ENCODE measurements at regions not wholly inside any gene's neighbourhood (a gene's known extent, or its start where the extent isn't known, plus 50 kb on each side); places are given as distances from the start of the nearest gene placed in this dataset.

DNA sequence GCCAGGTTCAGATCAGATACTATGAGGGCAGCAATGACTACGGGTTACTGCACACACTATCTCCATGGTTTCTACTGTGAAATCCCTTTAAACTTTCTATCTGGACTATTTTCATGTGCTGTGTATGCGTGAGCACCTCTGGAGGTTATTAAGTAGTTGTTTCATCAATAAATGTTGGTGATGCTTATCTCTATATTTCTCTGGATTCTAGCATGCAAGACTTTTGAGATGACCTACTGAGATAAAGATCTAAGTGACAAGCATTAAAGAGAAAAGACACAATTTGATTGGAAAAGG lies 194.0 kb downstream of the NRIP1 start:
- H3K4me3 Mint-ChIP-seq (ENCODE audit: low read depth): no peak overlapping the region
- H3K27me3 Mint-ChIP-seq: no peaks in the 10 kb centered on the region
- no peaks in the 10 kb centered on the region for H3K36me3 Mint-ChIP-seq (ENCODE audit: insufficient read depth)
- H3K27ac Mint-ChIP-seq: no peak overlapping the region
- no peaks in the 10 kb centered on the region for H3K9me3 Mint-ChIP-seq (ENCODE audit: low read depth)
- TF ChIP-seq, protein P1, sequence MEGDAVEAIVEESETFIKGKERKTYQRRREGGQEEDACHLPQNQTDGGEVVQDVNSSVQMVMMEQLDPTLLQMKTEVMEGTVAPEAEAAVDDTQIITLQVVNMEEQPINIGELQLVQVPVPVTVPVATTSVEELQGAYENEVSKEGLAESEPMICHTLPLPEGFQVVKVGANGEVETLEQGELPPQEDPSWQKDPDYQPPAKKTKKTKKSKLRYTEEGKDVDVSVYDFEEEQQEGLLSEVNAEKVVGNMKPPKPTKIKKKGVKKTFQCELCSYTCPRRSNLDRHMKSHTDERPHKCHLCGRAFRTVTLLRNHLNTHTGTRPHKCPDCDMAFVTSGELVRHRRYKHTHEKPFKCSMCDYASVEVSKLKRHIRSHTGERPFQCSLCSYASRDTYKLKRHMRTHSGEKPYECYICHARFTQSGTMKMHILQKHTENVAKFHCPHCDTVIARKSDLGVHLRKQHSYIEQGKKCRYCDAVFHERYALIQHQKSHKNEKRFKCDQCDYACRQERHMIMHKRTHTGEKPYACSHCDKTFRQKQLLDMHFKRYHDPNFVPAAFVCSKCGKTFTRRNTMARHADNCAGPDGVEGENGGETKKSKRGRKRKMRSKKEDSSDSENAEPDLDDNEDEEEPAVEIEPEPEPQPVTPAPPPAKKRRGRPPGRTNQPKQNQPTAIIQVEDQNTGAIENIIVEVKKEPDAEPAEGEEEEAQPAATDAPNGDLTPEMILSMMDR (IDR thresholded peaks at IDR 0.05; ENCODE audit: unreplicated experiment): no peak
- no peak for DNase-seq (ENCODE audit: low spot score, unreplicated experiment)
- peaks cover 51% of the 10 kb centered on the region for H3K4me1 Mint-ChIP-seq (ENCODE audit: low read depth)

DNA sequence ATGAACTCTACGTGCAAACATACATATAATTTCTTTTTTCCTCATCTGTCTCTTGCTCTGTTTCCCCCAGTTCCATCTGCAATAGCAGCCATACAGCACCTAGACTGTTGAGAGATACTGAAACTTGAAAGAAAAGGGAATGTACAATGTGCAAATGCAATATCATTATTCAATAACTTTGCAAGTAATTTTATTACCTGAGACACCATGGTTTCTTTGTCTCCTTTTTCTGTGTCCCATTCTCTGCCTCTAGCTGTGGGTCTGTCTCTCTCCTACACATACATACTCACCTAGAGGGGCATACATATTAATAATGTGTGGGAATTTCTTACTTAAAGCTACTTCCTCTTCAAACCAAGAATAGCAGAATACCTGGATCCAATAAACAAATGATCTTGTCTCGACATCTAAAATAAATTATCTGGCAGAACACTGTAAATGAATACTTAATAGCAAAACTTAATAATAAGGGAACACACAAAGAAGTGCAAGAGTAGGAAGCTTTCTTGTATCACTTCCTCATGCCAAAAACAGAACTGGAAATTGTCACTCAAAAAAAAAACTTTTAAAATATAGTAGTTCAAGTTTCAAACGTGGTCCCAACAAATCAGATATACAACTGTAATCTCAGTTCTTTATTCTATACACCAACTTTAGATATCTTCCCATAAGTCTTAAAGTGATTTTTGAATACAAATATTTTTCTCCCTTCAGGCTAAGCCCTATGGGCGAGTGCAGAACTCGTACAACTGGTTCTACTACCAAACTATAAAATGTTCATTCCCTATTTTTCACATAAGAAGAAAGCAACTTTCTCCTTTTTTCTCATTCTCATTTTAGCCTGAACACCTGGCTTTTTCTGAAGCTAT lies 194.6 kb downstream of the NRIP1 start:
- no peak overlapping the region for H3K4me3 Mint-ChIP-seq (ENCODE audit: low read depth)
- no peaks in the 10 kb centered on the region for H3K36me3 Mint-ChIP-seq (ENCODE audit: insufficient read depth)
- TF ChIP-seq, protein P1 (IDR thresholded peaks at IDR 0.05; ENCODE audit: unreplicated experiment): no peak
- DNase-seq (ENCODE audit: low spot score, unreplicated experiment): no peak
- no peak overlapping the region for H3K27ac Mint-ChIP-seq
- H3K4me1 Mint-ChIP-seq (ENCODE audit: low read depth): peaks cover 48% of the 10 kb centered on the region
- H3K9me3 Mint-ChIP-seq (ENCODE audit: low read depth): no peaks in the 10 kb centered on the region
- H3K27me3 Mint-ChIP-seq: no peaks in the 10 kb centered on the region

DNA sequence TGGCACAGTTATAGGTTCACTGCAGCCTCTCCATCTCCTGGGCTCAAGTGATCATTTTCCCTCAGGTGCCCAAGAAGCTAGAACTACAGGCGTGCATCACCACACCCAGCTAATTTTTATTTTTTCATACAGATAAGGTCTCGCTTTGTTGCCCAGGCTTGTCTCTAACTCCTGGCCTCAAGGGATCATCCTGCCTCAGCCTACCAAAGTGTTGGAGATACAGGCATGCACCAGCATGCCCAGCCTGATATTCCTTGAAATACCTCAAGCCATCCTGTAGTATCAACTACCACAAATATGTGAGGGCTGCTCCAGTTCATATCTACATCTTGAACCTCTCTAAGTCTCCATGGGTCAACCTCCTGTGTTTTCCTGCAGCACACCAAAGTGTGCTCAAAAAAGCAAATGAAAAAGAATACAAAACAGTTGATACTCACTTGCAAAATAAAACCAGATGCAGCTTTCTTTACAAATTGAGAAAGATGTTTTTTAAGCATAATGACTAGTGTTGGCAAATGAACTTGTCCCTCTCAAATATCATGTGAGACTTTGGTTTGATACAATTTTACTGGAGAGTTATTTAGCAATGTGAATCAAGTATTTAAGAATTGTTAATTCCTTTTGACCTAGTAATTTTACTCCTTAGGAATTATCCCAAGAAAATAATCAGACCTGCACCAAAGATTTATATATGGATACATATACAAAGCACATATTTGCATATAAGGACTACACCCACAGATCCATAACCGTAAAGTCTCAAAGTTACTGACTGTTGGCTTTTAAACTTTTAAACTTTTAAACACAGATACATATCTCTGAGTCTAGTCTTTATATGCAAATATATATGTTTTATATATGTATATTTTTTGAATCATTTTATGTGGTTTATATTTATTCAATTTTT lies 197.7 kb downstream of the NRIP1 start:
- TF ChIP-seq, protein P1 (IDR thresholded peaks at IDR 0.05; ENCODE audit: unreplicated experiment): no peak
- DNase-seq (ENCODE audit: low spot score, unreplicated experiment): no peak
- peaks cover 47% of the 10 kb centered on the region for H3K4me1 Mint-ChIP-seq (ENCODE audit: low read depth)
- no peaks in the 10 kb centered on the region for H3K36me3 Mint-ChIP-seq (ENCODE audit: insufficient read depth)
- no peaks in the 10 kb centered on the region for H3K9me3 Mint-ChIP-seq (ENCODE audit: low read depth)
- H3K27me3 Mint-ChIP-seq: no peaks in the 10 kb centered on the region
- no peak overlapping the region for H3K27ac Mint-ChIP-seq
- no peak overlapping the region for H3K4me3 Mint-ChIP-seq (ENCODE audit: low read depth)

DNA sequence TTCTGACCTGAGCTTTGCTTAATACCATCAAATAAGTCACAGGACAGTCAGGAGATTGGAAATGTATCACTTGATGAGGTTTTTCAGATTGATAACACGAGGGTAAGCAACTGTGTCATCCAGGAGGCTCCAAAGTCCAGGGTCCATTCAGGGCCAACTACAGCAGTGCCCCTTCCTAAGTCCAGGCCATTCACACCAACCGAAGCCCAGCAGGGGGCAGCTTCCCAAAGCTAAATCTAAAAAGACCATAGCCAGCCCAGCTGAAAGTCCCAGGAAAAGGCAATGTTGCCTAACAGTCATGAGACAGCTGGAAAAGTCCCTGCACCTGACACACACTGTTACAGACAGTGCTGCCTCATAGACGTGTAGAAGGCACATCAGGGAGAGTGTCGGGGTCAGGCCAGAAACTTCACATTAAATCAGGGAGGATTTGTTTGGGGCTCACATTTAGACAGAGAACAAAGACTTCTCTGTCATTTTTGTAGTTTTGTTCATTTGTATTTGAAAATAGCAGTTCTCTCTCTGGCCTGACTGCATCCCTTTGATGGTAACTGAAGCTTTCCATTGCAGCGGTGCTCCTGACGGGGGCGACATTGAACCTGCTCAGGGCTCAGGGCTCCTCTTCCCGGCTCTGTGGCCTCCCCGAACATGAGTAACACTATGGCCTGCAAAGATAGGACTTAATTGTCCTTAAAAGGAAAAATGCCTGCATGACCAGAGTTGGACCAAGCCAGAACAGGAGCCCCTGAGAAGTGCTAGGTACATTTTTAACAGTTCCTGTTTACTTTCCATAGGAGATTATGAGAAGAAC lies 200.4 kb downstream of the NRIP1 start:
- Mint-ChIP-seq H3K27me3 (no peaks in the 10 kb centered on the region), H3K36me3 (ENCODE audit: insufficient read depth) (peaks cover 8% of the 10 kb centered on the region), H3K4me1 (ENCODE audit: low read depth) (peaks cover 31% of the 10 kb centered on the region), H3K4me3 (ENCODE audit: low read depth) (no peak overlapping the region), H3K27ac (peak overlapping the region; percentile 92), H3K9me3 (ENCODE audit: low read depth) (peaks cover 14% of the 10 kb centered on the region)
- DNase-seq (ENCODE audit: low spot score, unreplicated experiment): peak; percentile 44
- TF ChIP-seq, protein P1 (IDR thresholded peaks at IDR 0.05; ENCODE audit: unreplicated experiment): peak; percentile 65

DNA sequence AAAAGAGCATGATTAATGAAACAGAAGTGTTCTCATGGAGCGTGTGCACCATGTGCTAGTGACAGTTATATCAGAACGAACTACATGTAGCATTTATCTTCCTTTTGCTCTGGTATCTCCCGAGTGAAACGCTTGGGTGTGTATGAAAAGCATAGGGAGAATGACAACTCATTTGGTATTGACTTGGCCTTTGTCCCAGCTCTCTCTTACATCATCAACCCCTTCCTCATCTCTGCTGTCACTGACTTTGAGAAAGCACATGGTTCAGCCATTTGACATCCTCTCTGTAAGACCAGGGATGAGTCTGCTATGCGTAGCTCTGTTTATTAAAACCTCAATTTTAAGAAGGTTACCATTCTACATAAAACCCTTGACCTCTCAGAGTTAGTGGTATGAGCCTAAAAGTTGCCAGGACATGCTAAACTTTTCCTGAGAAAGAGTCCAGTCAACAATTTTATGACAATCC lies 201.0 kb downstream of the NRIP1 start:
- no peak overlapping the region for H3K4me3 Mint-ChIP-seq (ENCODE audit: low read depth)
- H3K27ac Mint-ChIP-seq: no peak overlapping the region
- DNase-seq (ENCODE audit: low spot score, unreplicated experiment): no peak
- H3K36me3 Mint-ChIP-seq (ENCODE audit: insufficient read depth): peaks cover 8% of the 10 kb centered on the region
- H3K9me3 Mint-ChIP-seq (ENCODE audit: low read depth): peaks cover 14% of the 10 kb centered on the region
- H3K27me3 Mint-ChIP-seq: no peaks in the 10 kb centered on the region
- H3K4me1 Mint-ChIP-seq (ENCODE audit: low read depth): peaks cover 27% of the 10 kb centered on the region
- TF ChIP-seq, protein P1 (IDR thresholded peaks at IDR 0.05; ENCODE audit: unreplicated experiment): no peak
